ENCODE measurements at regions not wholly inside any gene's neighbourhood (a gene's known extent, or its start where the extent isn't known, plus 50 kb on each side); places are given as distances from the start of the nearest gene placed in this dataset.

GRCh38 chr3:59138966-59139365 lies 89.1 kb upstream of the CFAP20DC start:
- H3K9me3 ChIP-seq (ENCODE audit: control insufficient read depth, low read length): no peaks in the 10 kb centered on the region
- H3K9me3 Mint-ChIP-seq: no peaks in the 10 kb centered on the region
- no peaks in the 10 kb centered on the region for H3K27me3 Mint-ChIP-seq (ENCODE audit: insufficient read depth)
- no peaks in the 10 kb centered on the region for H3K36me3 Mint-ChIP-seq (ENCODE audit: low read depth)
- H3K9ac ChIP-seq (ENCODE audit: extremely low read depth, low read length, poor library complexity, severe bottlenecking): no peak overlapping the region
- H3K4me3 Mint-ChIP-seq: no peak overlapping the region
- no peaks in the 10 kb centered on the region for H3K36me3 ChIP-seq (ENCODE audit: control insufficient read depth, insufficient read depth, low read length)
- no peaks in the 10 kb centered on the region for H3K4me1 ChIP-seq (ENCODE audit: control insufficient read depth, insufficient read depth, low read length)
- H3K27me3 ChIP-seq (ENCODE audit: control insufficient read depth, insufficient read depth, low read length, poor library complexity, severe bottlenecking): no peaks in the 10 kb centered on the region
- H3K4me3 ChIP-seq (ENCODE audit: low read length): no peak overlapping the region
- TF ChIP-seq, protein P1, sequence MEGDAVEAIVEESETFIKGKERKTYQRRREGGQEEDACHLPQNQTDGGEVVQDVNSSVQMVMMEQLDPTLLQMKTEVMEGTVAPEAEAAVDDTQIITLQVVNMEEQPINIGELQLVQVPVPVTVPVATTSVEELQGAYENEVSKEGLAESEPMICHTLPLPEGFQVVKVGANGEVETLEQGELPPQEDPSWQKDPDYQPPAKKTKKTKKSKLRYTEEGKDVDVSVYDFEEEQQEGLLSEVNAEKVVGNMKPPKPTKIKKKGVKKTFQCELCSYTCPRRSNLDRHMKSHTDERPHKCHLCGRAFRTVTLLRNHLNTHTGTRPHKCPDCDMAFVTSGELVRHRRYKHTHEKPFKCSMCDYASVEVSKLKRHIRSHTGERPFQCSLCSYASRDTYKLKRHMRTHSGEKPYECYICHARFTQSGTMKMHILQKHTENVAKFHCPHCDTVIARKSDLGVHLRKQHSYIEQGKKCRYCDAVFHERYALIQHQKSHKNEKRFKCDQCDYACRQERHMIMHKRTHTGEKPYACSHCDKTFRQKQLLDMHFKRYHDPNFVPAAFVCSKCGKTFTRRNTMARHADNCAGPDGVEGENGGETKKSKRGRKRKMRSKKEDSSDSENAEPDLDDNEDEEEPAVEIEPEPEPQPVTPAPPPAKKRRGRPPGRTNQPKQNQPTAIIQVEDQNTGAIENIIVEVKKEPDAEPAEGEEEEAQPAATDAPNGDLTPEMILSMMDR (conservative IDR thresholded peaks at IDR 0.05): no peak
- DNase-seq: no peak
- H3K27ac ChIP-seq (ENCODE audit: low read depth, low read length): no peak overlapping the region
- no peaks in the 10 kb centered on the region for H3K4me1 Mint-ChIP-seq
- WGBS, 2 experiments (ENCODE audit: insufficient coverage in 1 of 2, insufficient read length in 1 of 2): 91 to 100% methylated on average over 1 to 7 of the region's 7 CpGs
- H3K27ac Mint-ChIP-seq: no peak overlapping the region

- Histone ChIP-seq H3K36me3 (ENCODE audit: control insufficient read depth, insufficient read depth, low read length) (no peaks in the 10 kb centered on the region), H3K4me1 (ENCODE audit: control insufficient read depth, insufficient read depth, low read length) (no peaks in the 10 kb centered on the region), H3K9ac (ENCODE audit: extremely low read depth, low read length, poor library complexity, severe bottlenecking) (no peak overlapping the region), H3K4me3 (ENCODE audit: low read length) (no peak overlapping the region), H3K27me3 (ENCODE audit: control insufficient read depth, insufficient read depth, low read length, poor library complexity, severe bottlenecking) (no peaks in the 10 kb centered on the region), H3K27ac (ENCODE audit: low read depth, low read length) (no peak overlapping the region), H3K9me3 (ENCODE audit: control insufficient read depth, low read length) (no peaks in the 10 kb centered on the region)
- Mint-ChIP-seq H3K36me3 (ENCODE audit: low read depth) (no peaks in the 10 kb centered on the region), H3K4me1 (no peaks in the 10 kb centered on the region), H3K4me3 (no peak overlapping the region), H3K27ac (no peak overlapping the region), H3K9me3 (no peaks in the 10 kb centered on the region), H3K27me3 (ENCODE audit: insufficient read depth) (no peaks in the 10 kb centered on the region)
- TF ChIP-seq, protein P1 (conservative IDR thresholded peaks at IDR 0.05): no peak
- DNase-seq: no peak
- WGBS, 2 experiments (ENCODE audit: insufficient coverage in 1 of 2, insufficient read length in 1 of 2): 80 to 95% methylated on average over 1 of the region's 1 CpG
These were observed 87.6 kb upstream of the CFAP20DC start for GRCh38 chr3:59137415-59137814.

DNA sequence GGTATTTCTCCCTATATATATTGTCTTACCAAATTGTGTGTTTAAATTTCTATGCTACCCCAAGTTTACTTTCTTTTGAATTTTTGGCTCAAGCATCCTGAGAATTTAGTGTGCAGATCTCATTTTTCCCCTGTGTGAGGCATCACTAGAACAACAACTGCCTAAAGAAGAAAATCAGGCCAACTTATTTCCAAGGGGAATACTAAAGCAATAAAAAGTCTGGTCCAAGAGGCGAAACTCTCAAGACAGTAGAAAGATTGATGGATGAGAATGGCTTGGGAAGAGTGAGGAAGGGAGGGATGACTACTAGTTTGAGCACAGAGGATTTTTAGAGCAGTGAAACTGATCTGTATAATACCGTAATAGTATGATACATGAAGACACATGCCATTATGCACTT lies 86.3 kb upstream of the CFAP20DC start:
- Histone ChIP-seq H3K4me1 (ENCODE audit: control insufficient read depth, insufficient read depth, low read length) (no peaks in the 10 kb centered on the region), H3K27ac (ENCODE audit: low read depth, low read length) (no peak overlapping the region), H3K9ac (ENCODE audit: extremely low read depth, low read length, poor library complexity, severe bottlenecking) (no peak overlapping the region), H3K27me3 (ENCODE audit: control insufficient read depth, insufficient read depth, low read length, poor library complexity, severe bottlenecking) (no peaks in the 10 kb centered on the region), H3K9me3 (ENCODE audit: control insufficient read depth, low read length) (no peaks in the 10 kb centered on the region), H3K36me3 (ENCODE audit: control insufficient read depth, insufficient read depth, low read length) (no peaks in the 10 kb centered on the region), H3K4me3 (ENCODE audit: low read length) (no peak overlapping the region)
- no peaks in the 10 kb centered on the region for H3K36me3 Mint-ChIP-seq (ENCODE audit: low read depth)
- no peaks in the 10 kb centered on the region for H3K9me3 Mint-ChIP-seq
- TF ChIP-seq, protein P1 (conservative IDR thresholded peaks at IDR 0.05): no peak
- WGBS, 2 experiments (ENCODE audit: insufficient coverage in 1 of 2, insufficient read length in 1 of 2): 98 to 100% methylated on average over 1 to 2 of the region's 2 CpGs
- no peaks in the 10 kb centered on the region for H3K4me1 Mint-ChIP-seq
- no peak overlapping the region for H3K27ac Mint-ChIP-seq
- H3K4me3 Mint-ChIP-seq: no peak overlapping the region
- no peak for DNase-seq
- no peaks in the 10 kb centered on the region for H3K27me3 Mint-ChIP-seq (ENCODE audit: insufficient read depth)

Measured in endodermal cell (in vitro differentiated cells).